DOHH2 (cell line): ENCODE measurements at regions not wholly inside any gene's neighbourhood (a gene's known extent, or its start where the extent isn't known, plus 50 kb on each side); places are given as distances from the start of the nearest gene placed in this dataset.

ENCODE experiments used
- H3F3A ChIP-seq: fragments of 200-600 bp; sonication (generic), shearing (Covaris generic); 2 replicates; pipeline ENCODE4 v1.6.0; 2016; ENCODE audit warnings: antibody characterized with exemption, mild to moderate bottlenecking; ENCODE audit not compliant: control insufficient read depth, insufficient read depth
- H3K27ac ChIP-seq: fragments of 200-600 bp; sonication (generic); 2 replicates; pipeline ENCODE4 v1.5.1; 2014; ENCODE audit warnings: low read depth, mild to moderate bottlenecking, low read length, moderate library complexity
- H3K27me3 ChIP-seq: fragments of 200-600 bp; sonication (generic); 2 replicates; pipeline ENCODE4 v1.6.1; 2014; ENCODE audit warnings: mild to moderate bottlenecking, low read length, mixed read lengths; ENCODE audit not compliant: control insufficient read depth
- H3K36me3 ChIP-seq: fragments of 200-600 bp; sonication (generic); 2 replicates; pipeline ENCODE4 v1.6.1; 2014; ENCODE audit warnings: mild to moderate bottlenecking, low read length, moderate library complexity, mixed read lengths; ENCODE audit not compliant: control insufficient read depth
- H3K4me1 ChIP-seq: fragments of 200-600 bp; sonication (generic); 2 replicates; pipeline ENCODE4 v1.6.1; 2014; ENCODE audit warnings: mild to moderate bottlenecking, low read length, mixed read lengths; ENCODE audit not compliant: control insufficient read depth
- H3K4me2 ChIP-seq: fragments of 200-600 bp; sonication (generic); 2 replicates; pipeline ENCODE4 v1.6.0; 2014; ENCODE audit warnings: mild to moderate bottlenecking, low read length, moderate library complexity
- H3K4me3 ChIP-seq: fragments of 200-600 bp; sonication (generic); 2 replicates; pipeline ENCODE4 v1.5.1; 2014; ENCODE audit warnings: mild to moderate bottlenecking, low read length, mixed read lengths
- H3K79me2 ChIP-seq: fragments of 200-600 bp; sonication (generic); 2 replicates; pipeline ENCODE4 v1.6.1; 2014; ENCODE audit warnings: mild to moderate bottlenecking, low read length, mixed read lengths; ENCODE audit not compliant: control insufficient read depth
- H3K9me2 ChIP-seq: fragments of 200-600 bp; sonication (generic); replicated peaks from 2 replicates; pipeline ENCODE4 v1.6.1; 2014; ENCODE audit warnings: mild to moderate bottlenecking, low read length, mixed read lengths; ENCODE audit not compliant: control insufficient read depth
- H3K9me3 ChIP-seq: fragments of 200-600 bp; sonication (generic); 2 replicates; pipeline ENCODE4 v1.6.1; 2014; ENCODE audit warnings: antibody characterized with exemption, low read length, mixed read lengths; ENCODE audit not compliant: control insufficient read depth, insufficient read depth
- H4K20me1 ChIP-seq: fragments of 200-600 bp; sonication (generic); 2 replicates; pipeline ENCODE4 v1.6.0; 2014; ENCODE audit warnings: low read depth, mild to moderate bottlenecking, antibody characterized with exemption, low read length, moderate library complexity; ENCODE audit not compliant: control insufficient read depth, insufficient read depth
- CTCF ChIP-seq: fragments of 200-600 bp; sonication (generic); IDR thresholded peaks from one replicate; pipeline ENCODE4 v1.5.1; 2014; ENCODE audit warnings: antibody characterized with exemption, mild to moderate bottlenecking, low read depth, low read length; ENCODE audit not compliant: poor library complexity, severe bottlenecking
- EZH2phosphoT487 ChIP-seq: fragments of 200-600 bp; sonication (generic); IDR thresholded peaks from 2 replicates; pipeline ENCODE4 v1.6.1; 2017; ENCODE audit warnings: borderline replicate concordance, mild to moderate bottlenecking, antibody characterized with exemption, low read length, moderate library complexity, mixed read lengths

- peaks cover 16% of the 10 kb centered on the region for H3K27me3 ChIP-seq
- H3K4me2 ChIP-seq, result no peak overlapping the region
- no peak overlapping the region for H3K27ac ChIP-seq
- peaks cover 3% of the 10 kb centered on the region for H3K4me1 ChIP-seq
- H3K36me3 ChIP-seq, result no peaks in the 10 kb centered on the region
- no peaks in the 10 kb centered on the region for H3K9me2 ChIP-seq
- no peak overlapping the region for H3K4me3 ChIP-seq
- no peaks in the 10 kb centered on the region for H4K20me1 ChIP-seq
- no peaks in the 10 kb centered on the region for H3K79me2 ChIP-seq
- H3K9me3 ChIP-seq, result no peaks in the 10 kb centered on the region
- H3F3A ChIP-seq, result no peaks in the 10 kb centered on the region
- TF ChIP-seq EZH2phosphoT487, result no peak
- no peak for TF ChIP-seq CTCF
Observed at GRCh38 chr14:89029961-89030694, 205.7 kb downstream of the TTC8 start.

- H3F3A ChIP-seq, result no peaks in the 10 kb centered on the region
- no peaks in the 10 kb centered on the region for H3K36me3 ChIP-seq
- H3K9me3 ChIP-seq, result no peaks in the 10 kb centered on the region
- no peak overlapping the region for H3K4me3 ChIP-seq
- TF ChIP-seq EZH2phosphoT487, result no peak
- TF ChIP-seq CTCF, result no peak
- no peaks in the 10 kb centered on the region for H3K79me2 ChIP-seq
- no peaks in the 10 kb centered on the region for H4K20me1 ChIP-seq
- H3K27ac ChIP-seq, result no peak overlapping the region
- H3K4me1 ChIP-seq, result peaks cover 3% of the 10 kb centered on the region
- peaks cover 16% of the 10 kb centered on the region for H3K27me3 ChIP-seq
- H3K9me2 ChIP-seq, result no peaks in the 10 kb centered on the region
- H3K4me2 ChIP-seq, result no peak overlapping the region
Observed at GRCh38 chr14:89030921-89031320, 206.5 kb downstream of the TTC8 start.

- Histone ChIP-seq H3K36me3 (no peaks in the 10 kb centered on the region), H4K20me1 (no peaks in the 10 kb centered on the region), H3K4me3 (no peak overlapping the region), H3K27me3 (peaks cover 16% of the 10 kb centered on the region), H3K9me2 (no peaks in the 10 kb centered on the region), H3K79me2 (no peaks in the 10 kb centered on the region), H3K9me3 (no peaks in the 10 kb centered on the region), H3K4me1 (peaks cover under 1% of the 10 kb centered on the region), H3K27ac (no peak overlapping the region), H3F3A (no peaks in the 10 kb centered on the region), H3K4me2 (no peak overlapping the region)
- TF ChIP-seq EZH2phosphoT487 (no peak), CTCF (no peak)
Observed at GRCh38 chr14:89032086-89032649, 207.7 kb downstream of the TTC8 start.
